Limb (tissue), 2 donors: ENCODE measurements at regions not wholly inside any gene's neighbourhood (a gene's known extent, or its start where the extent isn't known, plus 50 kb on each side); places are given as distances from the start of the nearest gene placed in this dataset.
"Not testable (repeated sequence)": the region's sequence is repeated elsewhere in the genome, so short reads cannot be mapped to it uniquely, and the experiment has no call there.

ENCODE experiments used
- DNase-seq, 2 donors: peaks; one replicate each; pipeline ENCODE4 v3.0.0-alpha.2; 2016; ENCODE audit errors: extremely low spot score in 2 of 2

DNA sequence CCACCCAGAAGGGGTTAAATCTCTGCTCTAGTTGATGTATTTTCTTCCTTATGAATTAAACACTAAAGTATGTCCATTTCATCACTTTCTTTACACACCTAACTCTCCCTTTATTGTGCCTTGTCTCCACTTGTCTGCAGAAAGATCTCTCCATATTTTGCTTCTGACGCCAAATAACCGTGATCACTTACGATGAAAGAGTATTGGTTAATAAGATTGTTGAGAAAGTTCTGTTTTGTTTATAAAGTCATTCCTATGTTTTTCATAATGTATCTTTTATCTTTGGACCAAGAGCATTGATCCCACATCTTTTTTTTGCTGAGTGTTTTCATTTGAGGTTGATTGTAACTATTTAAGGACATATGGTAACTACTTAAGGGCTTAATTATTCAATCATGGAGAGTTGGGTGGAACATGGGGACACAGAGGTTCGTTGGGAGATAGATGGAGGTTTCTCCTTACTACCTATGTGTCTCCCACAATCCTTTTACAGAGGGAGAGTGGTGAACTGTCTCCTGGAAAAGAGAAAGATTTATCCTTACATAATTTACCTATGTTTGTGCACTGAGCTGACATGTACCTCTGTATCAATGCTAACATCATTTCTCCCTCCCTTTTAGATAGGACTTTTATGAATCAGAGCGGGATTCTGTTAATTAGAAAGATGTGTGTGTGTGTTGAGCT is 120.7 kb upstream of the SLC38A2 start:
- no peak for DNase-seq

DNA sequence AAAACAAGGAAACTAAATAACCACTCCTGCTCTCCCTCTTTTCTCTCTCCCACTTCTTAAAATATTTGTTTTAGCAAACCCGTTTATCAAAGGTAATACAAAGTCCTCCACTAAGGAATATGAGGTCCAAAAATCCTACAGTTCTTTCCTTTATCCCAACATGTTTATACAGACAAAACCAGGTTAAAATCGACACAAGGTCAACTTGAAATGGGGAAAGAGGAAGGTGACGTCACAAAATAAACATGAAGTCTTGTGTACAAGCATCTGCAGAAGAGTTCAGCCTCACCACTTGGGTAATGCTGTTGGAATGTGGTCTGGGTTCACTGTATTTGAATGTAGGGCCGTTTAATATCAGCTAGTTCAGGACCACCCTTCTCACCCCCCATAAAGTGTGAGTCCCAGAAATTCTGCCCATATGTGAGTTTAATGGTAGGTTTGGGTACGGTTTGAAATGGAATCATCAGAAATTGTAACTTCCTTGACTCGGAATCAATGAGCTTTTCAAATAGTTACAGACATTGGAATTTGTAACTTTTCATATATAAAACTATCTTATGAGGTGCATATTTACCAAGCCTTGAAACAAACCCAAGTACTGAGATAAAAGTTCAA is 120.0 kb upstream of the SLC38A2 start:
- DNase-seq = no peak

GRCh38 chr12:46491548-46491947 is 119.0 kb upstream of the SLC38A2 start:
- DNase-seq = no peak

- no peak for DNase-seq
These were observed 118.1 kb upstream of the SLC38A2 start for GRCh38 chr12:46490635-46491034.

DNA sequence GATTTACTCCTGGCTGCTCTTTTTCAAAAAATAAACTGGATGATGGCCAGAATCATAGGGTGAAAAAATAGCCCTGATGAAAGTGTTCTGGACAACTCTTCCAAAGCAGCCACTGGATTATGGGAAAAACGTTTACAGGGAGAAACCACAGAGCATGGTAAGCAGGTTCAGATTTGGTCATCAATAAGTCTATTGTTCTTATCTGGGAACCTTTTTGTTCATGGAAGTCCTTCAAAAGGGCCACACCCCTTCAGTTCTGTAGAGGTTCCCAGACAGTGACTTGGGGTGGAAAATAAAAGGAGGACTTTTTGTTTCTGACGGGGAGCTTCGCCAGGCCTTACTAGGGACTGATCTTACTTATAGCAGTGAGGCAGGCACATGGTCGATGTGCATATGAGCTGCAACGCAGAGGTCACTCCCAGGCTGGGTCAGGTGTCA is 117.4 kb upstream of the SLC38A2 start:
- DNase-seq = no peak

DNA sequence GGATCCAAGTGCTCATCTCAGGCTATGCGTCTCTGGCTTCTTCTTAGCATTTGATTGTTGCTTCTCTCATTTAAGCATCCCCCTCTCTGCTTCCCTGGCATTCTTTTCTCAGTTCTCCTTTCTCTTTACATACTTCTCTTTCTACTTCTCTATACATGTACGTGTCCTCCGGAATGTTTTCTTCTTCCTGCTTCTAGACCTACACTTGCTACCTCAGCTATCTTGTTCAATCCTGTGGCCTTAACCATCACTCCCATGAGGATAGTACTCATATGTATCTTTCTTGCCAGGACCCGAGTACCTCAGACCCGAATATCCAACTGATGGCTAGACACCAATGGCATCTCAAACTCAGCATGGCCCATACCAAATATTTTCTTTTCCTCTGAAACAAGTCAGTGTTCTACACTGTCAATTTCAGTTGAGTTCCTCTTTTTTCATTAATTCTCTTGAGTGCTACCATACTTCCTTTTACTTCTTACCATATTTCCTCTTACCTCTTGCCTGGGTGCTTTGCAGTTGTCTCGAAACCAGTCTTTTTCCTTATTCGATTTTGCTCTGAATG is 115.1 kb upstream of the SLC38A2 start:
- no peak for DNase-seq

DNA sequence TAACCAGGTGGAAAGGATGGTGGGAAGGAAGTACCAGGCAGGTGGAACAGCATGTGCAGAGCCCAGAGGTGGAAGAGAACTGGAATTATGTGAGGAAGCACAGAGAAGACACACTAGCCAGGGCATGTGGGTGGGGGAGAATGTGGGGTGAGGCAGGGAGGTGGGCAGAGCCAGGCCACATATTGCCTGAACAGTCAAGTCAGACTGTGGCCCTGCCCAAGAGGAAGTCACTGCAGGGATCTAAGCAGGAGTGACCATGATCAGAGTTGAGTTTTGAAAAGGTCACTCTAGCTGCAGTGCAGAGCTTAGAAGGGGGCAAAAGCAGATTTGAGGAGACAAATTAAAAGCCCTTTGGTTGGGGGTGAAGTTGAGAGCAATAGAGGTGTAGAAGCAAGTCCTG is 114.0 kb upstream of the SLC38A2 start:
- DNase-seq = no peak

DNA sequence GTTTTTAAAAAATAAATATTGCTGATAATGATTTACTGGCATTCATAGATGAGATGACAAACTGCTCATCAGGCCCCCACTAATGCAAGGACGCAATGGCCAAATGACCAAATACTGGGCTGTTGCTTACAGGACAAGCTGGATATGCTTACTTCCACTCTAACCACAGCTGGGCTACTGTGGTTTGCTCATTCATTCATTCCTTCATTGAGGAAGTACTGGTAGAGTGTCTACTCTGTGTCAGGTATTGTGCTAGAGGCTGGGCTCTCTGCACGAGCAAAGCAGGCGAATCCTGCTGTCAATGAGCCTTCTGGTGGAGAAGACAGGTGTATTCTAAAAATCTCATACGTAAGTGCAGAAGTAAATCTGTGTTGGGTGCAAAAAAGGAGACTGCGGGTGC is 113.3 kb upstream of the SLC38A2 start:
- DNase-seq = no peak

DNA sequence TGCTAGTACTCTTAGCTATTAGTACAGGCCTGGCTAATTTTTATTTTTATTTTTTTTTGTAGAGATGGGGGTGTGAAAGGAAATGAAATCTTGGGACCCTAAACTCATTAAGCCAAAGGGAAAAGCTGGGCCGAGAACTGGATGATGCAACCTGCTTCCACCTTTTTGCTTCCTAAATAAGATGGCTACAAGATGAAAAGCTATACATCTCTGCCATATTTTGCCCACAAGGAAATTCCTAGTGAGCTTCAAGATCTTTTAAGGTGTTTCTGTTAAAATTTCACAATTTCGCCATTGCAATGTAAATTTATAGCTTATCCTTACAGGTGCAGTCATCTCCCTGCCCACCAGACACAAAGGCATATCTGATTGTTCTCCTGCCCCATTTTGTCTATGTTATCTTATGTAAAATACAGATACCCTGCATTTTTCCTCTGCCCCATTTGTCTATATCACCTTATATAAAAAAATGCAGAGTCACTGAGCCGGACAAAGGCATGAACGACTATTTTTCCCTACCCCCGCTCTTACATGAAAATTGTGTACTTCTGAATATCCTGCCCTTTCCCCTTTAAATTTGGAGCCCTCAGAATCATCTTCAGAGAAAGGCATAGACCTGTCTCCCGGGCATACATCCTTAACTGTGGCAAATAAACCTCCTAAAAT is 112.0 kb upstream of the SLC38A2 start:
- DNase-seq = no peak

DNA sequence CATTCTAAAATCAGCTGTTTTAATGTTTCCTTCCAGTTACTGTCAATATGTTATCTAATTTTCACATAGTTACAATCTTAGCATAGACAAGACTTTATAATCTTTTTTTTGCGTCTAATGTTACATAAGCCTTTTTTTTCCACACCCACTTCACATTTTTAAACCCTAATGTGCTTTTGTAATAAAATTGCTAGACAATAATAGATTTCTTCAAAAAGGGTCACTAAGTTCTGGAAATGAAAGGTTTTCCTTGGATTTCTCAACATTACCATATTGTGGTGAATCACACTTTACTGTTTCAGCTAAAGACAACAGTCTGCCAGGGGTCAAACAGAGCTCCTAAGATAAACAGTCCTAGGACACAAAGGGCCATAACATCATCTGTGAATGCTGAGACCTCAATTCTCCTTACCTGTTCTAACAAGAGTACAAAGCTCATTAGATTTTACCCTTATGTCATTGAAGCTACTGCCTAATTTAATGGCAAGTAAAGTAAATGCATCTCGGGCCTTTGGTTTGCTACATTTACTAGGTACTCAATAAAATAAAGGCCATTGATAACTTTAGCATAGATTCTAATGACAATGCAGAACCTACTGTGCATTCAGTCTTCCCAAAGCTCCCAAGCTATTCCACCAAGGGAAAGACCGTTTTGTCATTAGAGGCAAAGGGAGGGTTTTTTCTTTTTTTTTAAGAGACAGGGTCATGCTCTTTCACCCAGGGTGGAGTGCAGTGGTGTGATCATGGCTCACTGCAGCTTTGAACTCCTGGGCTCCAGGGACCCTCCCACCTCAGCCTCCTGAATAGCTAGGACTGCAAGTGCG is 111.2 kb upstream of the SLC38A2 start:
- no peak for DNase-seq

- no peak for DNase-seq
These were observed 108.2 kb upstream of the SLC38A2 start for GRCh38 chr12:46480724-46481123.

- no peak for DNase-seq
These were observed 107.7 kb upstream of the SLC38A2 start for GRCh38 chr12:46480316-46480715.

GRCh38 chr12:46478123-46478522 is 105.5 kb upstream of the SLC38A2 start:
- no peak for DNase-seq

GRCh38 chr12:46477541-46477940 is 105.0 kb upstream of the SLC38A2 start:
- DNase-seq = no peak

GRCh38 chr12:46475972-46476645 is 103.5 kb upstream of the SLC38A2 start:
- DNase-seq = no peak

- DNase-seq = not testable (repeated sequence)
These were observed 101.8 kb upstream of the SLC38A2 start for GRCh38 chr12:46474385-46474784.

DNA sequence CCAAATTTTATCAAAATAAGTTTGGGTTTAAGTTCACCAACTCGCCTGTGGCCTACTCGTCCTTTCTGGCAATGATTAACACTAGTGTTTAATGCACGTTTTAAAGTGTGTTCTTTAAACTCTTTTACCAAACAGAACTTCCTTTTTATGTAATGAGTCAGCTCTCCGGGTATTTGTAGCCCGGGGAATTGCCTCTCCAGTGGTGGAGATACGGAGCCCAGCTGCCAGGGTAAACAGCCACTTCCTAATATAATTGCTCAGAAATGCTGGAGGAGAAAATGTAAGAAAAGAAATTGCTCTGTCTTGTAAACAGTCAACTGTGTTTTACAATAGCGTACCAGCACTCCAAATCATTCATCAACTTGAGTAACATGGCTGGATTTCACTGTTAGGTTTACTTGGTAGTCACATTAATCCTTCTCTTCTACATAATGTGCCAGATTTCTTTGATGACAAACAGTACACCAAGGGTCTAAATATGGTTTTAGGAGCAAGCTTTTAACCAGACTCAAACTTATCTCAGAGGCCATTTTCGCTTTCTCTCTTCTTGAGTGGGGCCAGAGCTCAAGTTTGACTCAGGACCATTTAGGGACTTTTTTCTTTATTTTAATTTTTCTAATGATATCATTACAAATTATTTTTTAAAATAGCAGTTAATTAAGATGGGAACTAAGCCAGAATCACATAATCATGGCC is 101.2 kb upstream of the SLC38A2 start:
- DNase-seq = peak in 1 of 2 donors; percentile 13

DNA sequence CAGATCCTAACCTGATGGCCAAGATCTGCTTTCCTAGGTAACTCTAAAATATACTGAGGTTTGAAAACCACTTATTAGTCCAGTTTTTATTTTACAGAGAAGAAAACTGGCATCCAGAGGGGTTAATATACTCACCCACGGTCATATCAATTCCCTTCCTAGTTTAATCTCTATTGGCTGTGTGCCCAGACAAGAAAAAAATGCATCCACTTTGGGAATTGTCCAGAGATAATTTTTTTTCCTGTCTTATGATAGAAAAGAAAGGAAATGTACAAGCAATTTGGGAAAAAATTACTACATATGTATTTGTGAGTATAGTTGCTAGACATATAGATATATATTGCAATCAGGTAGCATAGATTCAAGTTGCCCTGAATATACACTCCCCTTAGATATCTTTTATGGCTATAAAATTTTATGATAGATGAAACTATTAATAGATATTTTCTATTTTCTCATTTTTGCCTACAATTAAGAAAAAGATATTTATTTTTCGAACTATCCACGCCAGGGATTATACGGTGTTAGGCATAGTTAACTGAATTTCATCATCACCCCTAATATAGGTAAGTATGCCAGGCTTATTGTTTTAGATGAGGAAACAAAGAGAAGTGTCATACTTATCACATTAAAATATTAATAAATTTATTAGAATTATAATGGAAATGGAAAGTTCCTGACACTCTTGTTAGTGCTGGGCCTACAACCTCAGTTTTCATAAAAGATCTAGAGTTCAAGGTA is 100.5 kb upstream of the SLC38A2 start:
- DNase-seq = peak in 1 of 2 donors; percentile 55

GRCh38 chr12:46472144-46472705 is 99.7 kb upstream of the SLC38A2 start:
- no peak for DNase-seq
